ENCODE measurements at regions not wholly inside any gene's neighbourhood (a gene's known extent, or its start where the extent isn't known, plus 50 kb on each side); places are given as distances from the start of the nearest gene placed in this dataset.
"Not testable (repeated sequence)": the region's sequence is repeated elsewhere in the genome, so short reads cannot be mapped to it uniquely, and the experiment has no call there.

DNA sequence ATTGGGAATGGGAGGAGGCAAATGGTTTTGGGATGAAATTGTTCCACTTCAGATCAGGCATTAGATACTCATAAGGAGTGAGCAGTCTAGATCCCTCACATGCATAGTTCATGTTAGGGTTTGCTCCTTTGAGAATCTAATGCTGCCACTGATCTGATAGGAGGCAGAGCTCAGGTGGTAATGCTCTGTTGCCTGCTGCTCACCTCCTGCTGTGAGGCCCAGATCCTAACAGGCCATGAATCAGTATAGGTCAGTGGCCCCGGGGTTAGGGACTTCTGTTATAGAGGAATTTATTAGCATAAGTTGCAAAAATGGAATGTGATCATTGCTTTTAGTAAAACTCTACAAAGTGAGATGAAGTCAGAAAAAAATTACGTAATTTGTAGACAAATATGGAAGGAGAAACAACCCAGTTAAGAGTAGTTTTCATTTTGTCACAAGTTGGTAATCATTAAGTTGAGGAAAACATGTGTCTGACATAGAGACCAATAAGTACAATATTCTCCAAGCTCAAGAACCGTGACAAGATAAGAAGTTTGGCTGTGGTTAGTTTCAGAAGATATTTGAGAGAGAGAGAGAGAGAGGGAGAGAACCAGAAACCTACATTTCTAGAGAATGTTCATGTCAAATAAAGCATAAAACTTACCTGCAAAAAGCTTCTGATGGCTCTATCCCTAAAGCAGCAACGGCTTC is 689.7 kb upstream of the PRMT6 start:
- H3K27ac Mint-ChIP-seq, result no peak overlapping the region
- H3K4me1 Mint-ChIP-seq, result no peaks in the 10 kb centered on the region
- H3K36me3 Mint-ChIP-seq, result no peaks in the 10 kb centered on the region
- H3K4me3 Mint-ChIP-seq, result no peak overlapping the region
- H3K27me3 Mint-ChIP-seq, result no peaks in the 10 kb centered on the region
- H3K9me3 Mint-ChIP-seq, result peaks cover 0 to 5% of the 10 kb centered on the region in 2 donors
- no peak for ATAC-seq (replicated peaks)
- DNase-seq, result no peak

DNA sequence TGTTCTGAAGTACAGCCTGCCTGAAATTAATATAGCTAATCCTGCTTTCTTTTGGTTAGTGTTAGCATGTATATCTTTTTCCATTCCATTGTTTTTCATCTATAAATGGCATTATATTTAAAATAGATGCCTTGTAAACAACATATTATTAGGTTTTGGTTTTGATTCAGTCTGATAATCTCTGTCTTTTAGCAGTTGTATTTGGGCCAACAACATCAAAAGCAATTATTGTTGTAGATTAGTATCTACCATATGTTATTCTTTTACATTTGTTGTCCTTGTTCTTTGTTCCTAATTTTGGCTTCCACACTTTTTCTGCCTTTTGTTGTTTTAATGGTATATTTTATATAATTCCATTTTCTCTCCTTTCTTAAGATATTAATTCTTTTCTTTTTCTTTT is 678.2 kb upstream of the PRMT6 start:
- DNase-seq, result no peak
- Mint-ChIP-seq H3K4me3 (no peak overlapping the region), H3K27ac (no peak overlapping the region), H3K27me3 (no peaks in the 10 kb centered on the region), H3K4me1 (no peaks in the 10 kb centered on the region), H3K9me3 (peaks cover 0 to 3% of the 10 kb centered on the region in 2 donors), H3K36me3 (no peaks in the 10 kb centered on the region)
- no peak for ATAC-seq (replicated peaks)

GRCh38 chr1:106380772-106381171 is 675.7 kb upstream of the PRMT6 start:
- Mint-ChIP-seq H3K27ac (no peak overlapping the region), H3K9me3 (peaks cover 0 to 1% of the 10 kb centered on the region in 2 donors)
- ATAC-seq (replicated peaks), result no peak

DNA sequence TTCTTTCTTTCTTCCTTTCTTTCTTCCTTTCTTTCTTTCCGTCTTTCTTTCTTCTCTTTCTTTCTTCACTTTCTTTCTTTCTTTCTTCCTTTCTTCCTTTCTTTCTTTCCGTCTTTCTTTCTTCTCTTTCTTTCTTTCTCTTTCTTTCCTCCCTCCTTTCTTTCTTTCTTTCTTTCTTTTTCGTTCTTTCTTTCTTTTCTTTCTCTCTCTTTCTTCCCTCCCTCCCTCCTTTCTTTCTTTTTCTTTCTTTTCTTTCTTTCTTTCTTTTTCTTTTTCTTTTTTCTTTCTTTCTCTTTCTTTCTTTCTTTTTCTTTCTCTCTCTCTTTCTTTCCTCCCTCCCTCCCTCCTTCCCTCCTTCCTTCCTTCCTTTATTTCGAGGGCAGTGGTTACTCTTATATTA is 667.3 kb upstream of the PRMT6 start:
- not testable (repeated sequence) for DNase-seq; H3K27ac Mint-ChIP-seq; H3K4me1 Mint-ChIP-seq; ATAC-seq (replicated peaks); H3K36me3 Mint-ChIP-seq; H3K27me3 Mint-ChIP-seq; H3K9me3 Mint-ChIP-seq; H3K4me3 Mint-ChIP-seq

More at GRCh38 chr1:106380772-106381171, 675.7 kb upstream of the PRMT6 start:
- Mint-ChIP-seq H3K36me3 (no peaks in the 10 kb centered on the region), H3K27me3 (no peaks in the 10 kb centered on the region), H3K4me3 (no peak overlapping the region), H3K4me1 (no peaks in the 10 kb centered on the region)
- DNase-seq, result no peak

DNA sequence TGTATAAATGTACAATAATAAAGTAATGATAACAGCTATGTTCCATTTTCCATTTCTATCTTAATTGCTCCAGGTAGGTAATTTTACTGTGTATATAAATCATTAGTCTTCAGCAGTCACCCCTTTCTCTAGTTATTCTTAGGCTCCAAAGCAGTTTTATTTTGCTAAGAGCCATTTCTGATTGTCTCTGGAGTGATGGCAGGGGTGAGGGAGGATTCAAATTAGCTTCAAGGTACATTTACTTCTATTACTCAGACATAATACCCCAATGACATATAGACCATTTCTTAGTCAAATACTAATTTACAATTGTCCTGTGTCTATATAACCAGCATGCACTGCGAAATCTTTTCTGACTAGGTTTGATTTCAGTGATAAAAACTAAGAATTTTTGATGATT is 663.4 kb upstream of the PRMT6 start:
- no peak overlapping the region for H3K4me3 Mint-ChIP-seq
- no peak overlapping the region for H3K27ac Mint-ChIP-seq
- H3K36me3 Mint-ChIP-seq, result no peaks in the 10 kb centered on the region
- H3K4me1 Mint-ChIP-seq, result no peaks in the 10 kb centered on the region
- no peaks in the 10 kb centered on the region for H3K27me3 Mint-ChIP-seq
- ATAC-seq (replicated peaks) (no peak), DNase-seq (no peak)
- H3K9me3 Mint-ChIP-seq, result no peaks in the 10 kb centered on the region

GRCh38 chr1:106396020-106396419 is 660.5 kb upstream of the PRMT6 start:
- no peak for DNase-seq
- no peak for ATAC-seq (replicated peaks)
- Mint-ChIP-seq H3K9me3 (peaks cover 3% of the 10 kb centered on the region in 2 donors), H3K36me3 (no peaks in the 10 kb centered on the region), H3K27me3 (no peaks in the 10 kb centered on the region), H3K4me3 (no peak overlapping the region), H3K4me1 (no peaks in the 10 kb centered on the region), H3K27ac (no peak overlapping the region)

DNA sequence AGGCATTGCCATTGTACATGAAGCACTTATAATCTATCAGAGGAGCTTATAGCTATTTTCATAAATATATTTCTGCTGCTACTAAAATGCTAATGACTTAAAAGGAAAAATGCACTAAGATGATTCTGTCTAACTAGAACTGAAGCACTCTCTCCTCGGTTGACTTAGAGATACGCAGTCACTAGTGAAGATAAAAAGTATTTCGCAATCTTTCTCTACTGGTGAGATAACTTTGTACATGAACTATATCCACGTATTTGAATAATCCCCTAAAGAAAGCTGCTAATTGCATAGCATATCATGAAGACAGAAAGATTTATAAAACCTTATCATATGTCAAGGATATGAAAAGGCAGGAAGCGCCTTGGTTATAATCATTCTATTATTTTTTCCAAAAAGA is 658.1 kb upstream of the PRMT6 start:
- no peaks in the 10 kb centered on the region for H3K4me1 Mint-ChIP-seq

DNA sequence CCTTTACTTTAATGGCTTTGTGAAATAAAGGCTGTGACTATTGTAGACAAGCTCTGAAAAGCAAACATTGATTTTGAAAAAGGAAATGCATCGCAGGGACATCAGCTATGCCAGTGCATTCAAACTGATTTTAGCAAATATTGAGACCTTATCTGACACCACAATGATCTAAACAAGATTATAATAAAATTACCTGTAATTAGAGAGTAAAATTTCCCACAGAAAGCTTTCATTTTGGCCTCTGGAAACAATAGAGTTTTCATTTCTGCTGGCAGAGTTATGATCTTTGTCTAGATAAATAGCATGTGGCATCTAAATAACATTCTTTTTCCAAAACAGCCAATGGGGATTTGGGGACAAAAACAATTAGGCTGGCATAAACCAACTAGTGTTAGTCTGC is 650.4 kb upstream of the PRMT6 start:
- no peaks in the 10 kb centered on the region for H3K4me1 Mint-ChIP-seq
- H3K36me3 Mint-ChIP-seq, result no peaks in the 10 kb centered on the region
- H3K27ac Mint-ChIP-seq, result no peak overlapping the region
- no peak for ATAC-seq (replicated peaks)
- no peak overlapping the region for H3K4me3 Mint-ChIP-seq
- no peak for DNase-seq
- no peaks in the 10 kb centered on the region for H3K27me3 Mint-ChIP-seq
- peaks cover 3 to 4% of the 10 kb centered on the region in 2 donors for H3K9me3 Mint-ChIP-seq

More for the DNA sequence above, 658.1 kb upstream of the PRMT6 start:
- Mint-ChIP-seq H3K36me3 (no peaks in the 10 kb centered on the region), H3K27ac (no peak overlapping the region), H3K27me3 (no peaks in the 10 kb centered on the region), H3K4me3 (no peak overlapping the region), H3K9me3 (peaks cover 6 to 8% of the 10 kb centered on the region in 2 donors)
- no peak for DNase-seq
- ATAC-seq (replicated peaks), result no peak

GRCh38 chr1:106412321-106412720 is 644.2 kb upstream of the PRMT6 start:
- H3K27me3 Mint-ChIP-seq; H3K4me1 Mint-ChIP-seq; H3K27ac Mint-ChIP-seq; ATAC-seq (replicated peaks); H3K9me3 Mint-ChIP-seq; H3K36me3 Mint-ChIP-seq; DNase-seq; H3K4me3 Mint-ChIP-seq: not testable (repeated sequence)

DNA sequence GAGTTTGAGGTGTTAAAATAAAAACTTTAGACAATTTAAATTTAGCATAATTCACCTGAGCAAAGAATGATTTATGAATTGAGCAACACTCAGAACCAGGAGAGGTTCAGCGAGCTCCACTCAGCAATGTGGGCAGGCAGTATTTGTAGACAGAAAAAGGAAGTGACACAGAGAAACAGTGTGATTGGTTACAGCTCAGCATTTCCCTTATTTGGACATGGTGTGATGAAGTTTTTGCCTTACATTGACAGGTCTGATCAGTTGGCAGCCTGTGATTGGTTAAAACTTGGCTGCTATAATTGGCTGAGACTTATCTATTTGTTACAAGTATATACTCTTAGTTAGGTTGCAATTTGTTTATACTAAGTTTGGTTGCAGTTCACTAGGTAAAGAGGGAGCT is 621.2 kb upstream of the PRMT6 start:
- peak in 1 of 2 donors; percentile 33 for ATAC-seq (replicated peaks)
- Mint-ChIP-seq H3K27ac (no peak overlapping the region), H3K27me3 (no peaks in the 10 kb centered on the region), H3K4me1 (no peaks in the 10 kb centered on the region), H3K4me3 (no peak overlapping the region), H3K36me3 (no peaks in the 10 kb centered on the region), H3K9me3 (peaks cover 3 to 4% of the 10 kb centered on the region in 2 donors)
- no peak for DNase-seq

GRCh38 chr1:106439475-106439874 is 617.0 kb upstream of the PRMT6 start:
- Mint-ChIP-seq H3K27ac (no peak overlapping the region), H3K4me1 (no peaks in the 10 kb centered on the region), H3K4me3 (no peak overlapping the region), H3K36me3 (no peaks in the 10 kb centered on the region), H3K27me3 (no peaks in the 10 kb centered on the region), H3K9me3 (peaks cover 0 to 2% of the 10 kb centered on the region in 2 donors)
- DNase-seq, result no peak
- ATAC-seq (replicated peaks), result no peak

DNA sequence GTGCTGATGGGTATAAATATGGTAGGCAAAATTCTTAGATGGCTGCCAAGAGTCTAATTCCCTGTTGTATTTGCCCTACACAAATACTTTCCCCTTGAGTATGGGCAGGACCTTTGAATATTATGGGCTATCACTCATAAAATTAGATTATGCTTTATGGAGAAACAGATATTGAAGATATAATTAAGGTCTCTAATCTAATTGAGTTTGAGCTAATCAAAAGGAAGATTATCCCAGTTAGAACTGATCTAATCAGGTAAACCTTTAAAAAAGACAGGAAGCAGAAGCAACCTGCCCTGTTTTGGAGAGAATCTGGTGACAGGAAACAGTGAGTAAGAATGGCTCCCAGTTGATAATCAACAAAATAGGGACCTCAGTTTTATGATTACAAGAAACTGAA is 609.0 kb upstream of the PRMT6 start:
- no peaks in the 10 kb centered on the region for H3K27me3 Mint-ChIP-seq
- no peaks in the 10 kb centered on the region for H3K9me3 Mint-ChIP-seq
- DNase-seq (no peak), ATAC-seq (replicated peaks) (no peak)
- no peak overlapping the region for H3K4me3 Mint-ChIP-seq
- H3K27ac Mint-ChIP-seq, result no peak overlapping the region
- H3K36me3 Mint-ChIP-seq, result no peaks in the 10 kb centered on the region
- H3K4me1 Mint-ChIP-seq, result no peaks in the 10 kb centered on the region

- DNase-seq (no peak), ATAC-seq (replicated peaks) (no peak)
- no peaks in the 10 kb centered on the region for H3K9me3 Mint-ChIP-seq
- H3K36me3 Mint-ChIP-seq, result no peaks in the 10 kb centered on the region
- H3K27me3 Mint-ChIP-seq, result no peaks in the 10 kb centered on the region
- no peak overlapping the region for H3K4me3 Mint-ChIP-seq
- no peak overlapping the region for H3K27ac Mint-ChIP-seq
- H3K4me1 Mint-ChIP-seq, result no peaks in the 10 kb centered on the region
Observed at GRCh38 chr1:106456832-106457231, 599.6 kb upstream of the PRMT6 start.

DNA sequence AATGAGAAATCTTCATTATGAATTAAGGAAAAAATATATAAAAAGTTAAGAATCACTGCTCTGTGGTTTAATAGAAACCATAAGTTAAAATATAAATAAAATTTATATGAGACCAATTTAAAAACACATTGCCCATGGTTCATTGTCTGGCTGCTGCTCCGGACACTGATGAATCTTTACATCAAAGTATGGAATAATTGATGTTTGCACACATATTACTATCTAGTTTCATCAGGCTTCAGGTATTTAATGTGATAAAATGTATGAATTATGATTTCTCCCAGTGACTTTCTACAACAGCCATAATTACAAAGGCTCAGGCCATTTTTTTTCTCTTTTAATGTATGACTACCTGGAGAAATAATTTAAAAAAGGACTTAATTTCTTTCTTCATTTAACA is 599.1 kb upstream of the PRMT6 start:
- H3K4me3 Mint-ChIP-seq, result no peak overlapping the region
- H3K4me1 Mint-ChIP-seq, result no peaks in the 10 kb centered on the region
- H3K27ac Mint-ChIP-seq, result no peak overlapping the region
- ATAC-seq (replicated peaks) (no peak), DNase-seq (no peak)
- no peaks in the 10 kb centered on the region for H3K36me3 Mint-ChIP-seq
- no peaks in the 10 kb centered on the region for H3K9me3 Mint-ChIP-seq
- H3K27me3 Mint-ChIP-seq, result no peaks in the 10 kb centered on the region

DNA sequence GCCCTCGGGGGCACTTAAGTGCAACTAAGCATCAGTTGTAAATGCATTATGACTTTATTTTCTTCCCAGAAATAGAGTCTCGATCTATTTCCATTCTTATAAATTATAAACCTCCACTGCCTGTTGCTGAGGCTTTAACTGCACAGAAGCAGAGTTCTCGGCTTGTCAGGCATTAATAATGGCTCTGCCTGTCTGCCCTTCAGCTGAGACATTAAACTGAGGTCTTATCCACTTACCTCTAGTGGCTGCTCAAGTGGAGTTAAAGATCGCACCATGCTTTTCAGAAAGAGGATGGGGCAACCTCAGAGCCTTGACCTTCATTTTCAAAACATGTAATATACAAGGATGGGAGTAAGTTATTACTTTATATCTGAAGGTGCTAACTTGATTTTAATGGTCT is 597.6 kb upstream of the PRMT6 start:
- no peak for ATAC-seq (replicated peaks)
- no peak for DNase-seq
- Mint-ChIP-seq H3K27me3 (no peaks in the 10 kb centered on the region), H3K4me1 (no peaks in the 10 kb centered on the region), H3K9me3 (no peaks in the 10 kb centered on the region), H3K27ac (no peak overlapping the region), H3K36me3 (no peaks in the 10 kb centered on the region), H3K4me3 (no peak overlapping the region)

DNA sequence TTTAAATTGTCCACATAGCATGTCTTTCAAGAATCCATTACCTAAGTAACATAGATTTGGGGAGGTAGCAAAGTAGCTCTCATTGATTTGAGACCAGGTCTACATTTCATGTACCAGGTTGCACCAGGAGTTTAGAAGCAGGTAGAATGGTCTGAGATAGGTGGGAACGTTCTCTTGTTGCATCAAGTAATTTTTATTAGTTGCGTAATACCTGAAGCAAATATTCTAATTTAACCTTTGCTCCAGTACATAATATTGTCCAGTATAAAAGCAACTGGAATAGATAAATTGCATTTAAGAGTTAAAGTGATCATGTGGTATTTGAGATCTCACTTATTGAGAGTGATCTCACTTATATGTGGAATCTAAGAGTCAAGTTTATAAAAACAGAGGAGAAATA is 597.1 kb upstream of the PRMT6 start:
- no peak overlapping the region for H3K27ac Mint-ChIP-seq
- no peak overlapping the region for H3K4me3 Mint-ChIP-seq
- H3K27me3 Mint-ChIP-seq, result no peaks in the 10 kb centered on the region
- H3K4me1 Mint-ChIP-seq, result no peaks in the 10 kb centered on the region
- DNase-seq (no peak), ATAC-seq (replicated peaks) (no peak)
- no peaks in the 10 kb centered on the region for H3K36me3 Mint-ChIP-seq
- no peaks in the 10 kb centered on the region for H3K9me3 Mint-ChIP-seq

Data from stimulated activated naive B cell treated with anti-CD40 and anti-IgM and Interleukin-4, amounts not matched to agents 10 μg/mL and 1 μg/mL and 100 μg/mL, for 72 hours (primary cell).